Inflammatory macrophage (primary cell): ENCODE measurements at regions not wholly inside any gene's neighbourhood (a gene's known extent, or its start where the extent isn't known, plus 50 kb on each side); places are given as distances from the start of the nearest gene placed in this dataset.
A peak's percentile ranks its signal among the peaks of the same experiment; 100 is the strongest.
"Not testable (repeated sequence)": the region's sequence is repeated elsewhere in the genome, so short reads cannot be mapped to it uniquely, and the experiment has no call there.

ENCODE experiments used
- DNase-seq, 2 donors: peaks; one replicate each; pipeline ENCODE4 v3.0.0-alpha.2; 2020 to 2022

DNA sequence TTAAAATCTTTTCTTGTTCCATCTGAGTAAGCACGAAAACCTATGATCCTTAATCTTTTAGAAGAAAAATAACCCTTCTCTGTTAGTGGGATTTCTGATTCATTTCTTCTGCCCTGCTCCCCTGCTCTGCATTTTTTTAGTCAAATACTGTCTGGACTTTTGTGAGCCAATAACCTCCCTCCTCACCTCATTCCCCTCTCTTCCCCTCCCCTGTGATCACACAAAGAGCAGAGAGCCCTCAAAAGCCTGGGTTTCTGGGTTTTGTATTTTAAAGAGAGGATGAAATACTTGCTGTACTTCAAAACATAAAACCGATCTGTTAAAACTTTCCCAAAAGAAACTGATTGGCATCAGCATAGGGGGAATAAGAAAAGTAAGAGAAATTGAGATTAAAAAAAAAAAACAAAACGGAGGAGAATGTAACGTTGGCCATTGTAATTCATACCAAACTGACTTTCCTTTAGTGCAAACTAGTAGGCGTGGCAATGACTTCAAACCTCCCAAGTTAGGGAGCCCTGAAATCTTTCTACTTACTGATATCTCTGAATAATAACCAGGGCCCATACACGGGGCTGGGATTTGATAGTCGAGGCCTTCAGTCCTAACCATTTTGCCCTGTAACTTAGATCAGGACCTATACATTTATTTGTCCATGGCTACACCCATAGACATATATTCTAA is 232.9 kb downstream of the TM9SF2 start:
- no peak for DNase-seq

DNA sequence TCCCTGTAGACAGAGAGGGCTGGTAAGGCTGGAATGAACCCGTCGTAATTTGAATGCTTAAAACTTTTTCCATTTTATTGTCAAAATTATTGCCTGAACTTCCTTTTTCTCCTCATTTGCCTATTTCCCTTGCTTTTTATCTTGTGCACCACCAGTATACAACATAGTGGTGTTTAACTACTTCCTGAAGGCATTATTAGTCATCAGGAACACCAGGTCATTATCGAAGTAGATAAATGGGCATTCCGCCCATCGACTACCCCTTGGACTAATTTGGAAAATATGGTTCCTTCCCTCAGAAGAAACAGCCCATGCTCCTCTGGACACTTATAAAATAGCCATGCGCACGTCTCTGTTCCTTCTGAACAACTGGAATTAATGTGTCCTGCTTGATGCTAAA is 232.1 kb downstream of the TM9SF2 start:
- no peak for DNase-seq

DNA sequence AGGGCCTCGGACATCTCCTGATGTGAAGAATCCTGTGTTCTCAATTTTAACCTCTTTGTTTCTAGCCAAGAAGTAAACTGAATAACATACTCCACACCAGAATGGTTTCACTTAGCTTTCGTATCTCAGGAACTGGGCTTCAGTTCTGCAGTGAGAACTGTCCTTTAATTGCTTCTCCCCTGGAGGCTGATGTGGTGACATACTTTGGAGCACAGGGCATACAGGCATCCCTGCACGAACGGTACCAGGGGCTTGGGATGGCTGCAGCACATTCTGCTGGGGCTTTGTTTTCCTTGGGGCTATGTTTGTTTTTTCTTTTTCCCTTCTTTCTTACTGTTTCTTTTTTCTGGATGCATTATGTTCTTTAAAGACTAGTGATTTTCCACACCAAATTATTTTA is 230.5 kb downstream of the TM9SF2 start:
- no peak for DNase-seq

DNA sequence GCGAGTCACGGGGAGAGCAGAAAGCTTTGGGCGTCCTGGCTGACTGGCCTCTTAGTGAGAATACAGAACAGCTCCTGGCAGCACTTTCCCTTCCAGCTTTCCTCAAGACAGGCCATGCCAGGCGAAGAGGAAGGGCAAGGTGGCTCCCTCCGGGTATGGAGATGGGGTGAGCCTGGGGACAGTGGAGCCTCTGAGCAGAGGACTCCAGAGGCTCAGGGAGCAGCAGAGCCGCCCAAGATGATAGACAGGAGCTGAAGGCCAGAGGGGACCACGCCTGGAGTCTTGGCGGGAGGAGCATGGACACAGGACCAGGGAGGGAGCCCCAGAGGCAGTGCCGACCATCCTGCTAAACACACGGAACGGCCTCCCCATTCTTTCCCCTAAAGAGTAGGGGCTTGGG is 229.1 kb downstream of the TM9SF2 start:
- no peak for DNase-seq

DNA sequence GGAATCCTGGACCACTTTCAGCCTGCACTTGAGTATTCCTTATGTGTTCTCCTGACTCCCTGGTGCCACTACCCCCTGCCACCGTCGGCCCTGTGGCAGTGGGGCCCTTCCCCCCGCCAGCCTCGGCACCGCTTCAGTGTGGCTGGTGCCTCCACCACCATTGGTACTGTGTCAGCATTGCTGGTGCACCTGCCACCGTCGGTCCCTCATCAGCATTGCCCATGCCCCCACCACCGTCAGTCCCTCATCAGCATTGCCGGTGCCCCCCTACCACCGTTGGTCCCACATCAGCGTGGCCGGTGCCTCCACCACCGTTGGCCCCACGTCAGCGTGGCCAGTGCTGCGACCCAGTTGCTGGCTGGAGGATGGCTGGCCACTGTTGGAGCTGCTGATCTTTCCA is 228.5 kb downstream of the TM9SF2 start:
- no peak for DNase-seq

DNA sequence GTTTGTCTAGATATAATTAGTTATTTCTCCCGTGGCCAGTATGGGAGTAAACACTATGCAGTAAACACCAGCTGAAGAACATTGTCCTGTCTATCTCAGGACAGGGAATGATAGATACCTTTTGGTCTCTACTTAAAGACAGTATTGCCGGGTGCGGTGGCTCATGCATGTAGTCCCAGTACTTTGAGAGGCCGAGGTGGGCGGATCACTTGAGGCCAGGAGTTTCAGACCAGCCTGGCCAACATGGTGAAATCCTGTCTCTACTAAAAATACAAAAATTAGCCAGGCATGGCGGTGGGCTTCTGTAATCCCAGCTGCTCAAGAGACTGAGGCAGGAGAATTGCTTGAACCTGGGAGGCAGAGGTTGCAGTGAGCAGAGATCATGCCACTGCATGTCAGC is 226.4 kb downstream of the TM9SF2 start:
- not testable (repeated sequence) for DNase-seq

DNA sequence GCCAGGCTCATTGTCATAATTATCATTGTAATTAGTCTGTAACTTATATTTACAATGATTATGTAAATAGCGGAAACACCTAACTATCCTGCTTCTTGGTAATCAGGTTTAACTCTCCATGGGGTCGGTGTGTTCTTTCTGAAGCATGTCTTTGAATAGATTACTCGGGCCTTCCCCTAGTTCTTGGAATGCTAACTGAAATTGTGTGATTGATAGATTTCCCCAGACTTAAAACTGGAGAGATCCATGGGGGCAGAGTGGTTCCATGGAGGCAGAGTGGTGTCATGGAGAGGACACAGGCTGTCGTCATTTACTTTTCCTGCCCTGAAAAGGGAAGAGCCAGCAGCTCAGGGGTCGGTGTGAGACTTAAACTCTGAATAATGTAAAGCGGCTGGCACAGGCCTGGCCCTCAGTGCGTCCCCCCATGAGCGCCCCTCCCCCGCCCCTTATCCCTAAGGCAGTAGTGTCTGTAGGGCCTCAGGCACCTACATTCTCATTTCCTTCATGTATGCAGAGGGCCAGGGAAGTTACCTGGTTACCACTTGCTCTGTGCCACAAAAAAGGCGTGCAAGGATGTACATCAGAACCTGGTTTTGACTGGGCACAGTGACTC is 225.1 kb downstream of the TM9SF2 start:
- no peak for DNase-seq

DNA sequence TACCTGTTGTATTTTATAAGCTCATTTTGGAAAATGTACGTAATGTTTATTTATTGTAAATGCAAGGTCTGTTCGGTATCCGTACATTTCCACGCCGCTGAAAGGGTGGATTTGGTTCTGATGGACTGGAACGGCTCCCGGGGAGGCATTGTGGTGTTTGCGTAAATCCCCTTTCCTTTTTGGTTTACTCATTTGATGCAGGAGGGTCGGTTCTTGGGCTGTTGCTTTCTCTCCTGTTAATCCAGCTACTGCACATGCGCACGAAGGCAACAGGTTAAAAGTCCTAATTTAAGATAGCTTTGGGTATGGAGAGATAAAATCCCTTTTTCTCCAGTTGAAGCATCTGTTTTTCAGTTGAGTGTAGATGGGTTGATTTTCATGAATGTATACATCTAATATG is 224.4 kb downstream of the TM9SF2 start:
- no peak for DNase-seq

DNA sequence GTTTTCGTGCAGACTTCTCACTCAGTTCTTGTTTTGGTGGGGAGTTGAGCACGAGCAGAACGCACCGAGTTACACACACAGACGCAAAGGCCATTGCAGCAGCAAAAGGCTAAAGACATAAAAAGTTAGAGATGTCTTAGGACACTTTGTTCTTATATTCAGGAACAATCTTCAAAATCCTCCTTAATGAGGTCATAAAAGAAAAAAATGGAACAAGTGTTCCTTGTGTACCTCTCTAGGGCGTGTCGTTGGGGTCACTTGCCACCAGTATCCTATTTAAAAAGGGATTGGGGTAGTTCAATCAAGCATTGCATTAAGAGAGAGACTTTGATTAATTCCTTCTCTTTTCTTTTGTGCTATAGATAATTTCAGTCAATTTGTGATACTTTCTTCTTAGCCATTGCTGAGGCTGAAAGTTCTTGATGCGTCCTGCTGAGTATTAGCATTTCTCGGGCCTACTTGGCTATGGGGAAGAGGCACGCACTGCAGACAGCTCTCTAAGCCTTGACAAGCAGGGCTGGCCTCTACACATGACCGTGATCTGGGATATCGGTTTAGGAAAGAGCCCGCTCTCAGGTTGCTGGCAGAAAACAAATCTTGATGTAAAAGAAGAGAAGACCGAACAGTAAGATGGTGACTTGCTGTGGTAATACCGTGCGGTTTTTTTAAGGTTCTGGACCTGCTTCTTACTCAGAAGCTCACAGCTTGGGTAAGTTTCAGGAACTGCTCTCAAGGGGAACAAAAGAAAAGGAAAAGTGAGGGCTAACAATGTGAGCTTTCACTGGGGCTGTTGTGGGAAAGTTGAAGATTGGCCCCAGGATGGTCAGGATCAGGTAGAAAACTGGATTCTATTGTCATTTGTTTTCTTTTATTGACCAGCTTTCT is 223.6 kb downstream of the TM9SF2 start:
- no peak for DNase-seq

DNA sequence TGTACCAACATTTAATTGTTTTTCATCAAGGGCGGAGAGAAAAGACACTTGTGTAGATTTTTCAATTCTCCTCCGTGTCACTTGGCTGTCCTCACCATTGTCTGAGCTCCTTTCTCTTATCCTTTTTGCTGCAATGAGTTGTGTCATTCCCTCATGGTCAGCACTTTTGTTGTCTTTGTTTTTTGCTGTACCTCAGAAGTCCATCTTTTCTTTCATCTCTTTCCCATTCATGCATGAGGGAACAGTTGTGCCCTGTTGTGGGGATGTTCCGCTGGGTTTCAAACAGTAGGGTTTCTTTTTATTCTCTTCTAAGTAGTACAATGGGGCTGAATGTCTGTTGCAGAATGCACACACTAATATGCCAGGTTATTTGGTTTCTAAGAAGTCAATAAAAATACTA is 222.6 kb downstream of the TM9SF2 start:
- no peak for DNase-seq

DNA sequence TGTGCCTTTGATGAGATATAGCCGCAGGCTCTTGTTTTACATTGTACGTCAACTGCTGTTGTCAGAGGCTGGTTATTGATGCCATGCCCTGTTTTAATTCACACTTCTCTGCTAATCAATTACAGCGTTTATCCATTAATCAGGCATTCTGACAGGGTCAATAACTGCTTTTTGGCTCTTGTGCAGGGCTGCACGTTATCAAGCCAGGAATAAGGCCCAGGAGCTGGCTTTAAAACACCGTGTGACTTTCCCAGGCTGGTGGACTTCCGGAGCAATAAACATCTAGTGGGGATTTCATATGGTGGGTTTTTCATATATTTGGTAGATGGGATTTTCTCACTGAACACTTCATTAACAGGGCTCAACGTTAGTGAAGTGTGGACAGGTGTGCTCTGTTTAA is 221.7 kb downstream of the TM9SF2 start:
- no peak for DNase-seq

DNA sequence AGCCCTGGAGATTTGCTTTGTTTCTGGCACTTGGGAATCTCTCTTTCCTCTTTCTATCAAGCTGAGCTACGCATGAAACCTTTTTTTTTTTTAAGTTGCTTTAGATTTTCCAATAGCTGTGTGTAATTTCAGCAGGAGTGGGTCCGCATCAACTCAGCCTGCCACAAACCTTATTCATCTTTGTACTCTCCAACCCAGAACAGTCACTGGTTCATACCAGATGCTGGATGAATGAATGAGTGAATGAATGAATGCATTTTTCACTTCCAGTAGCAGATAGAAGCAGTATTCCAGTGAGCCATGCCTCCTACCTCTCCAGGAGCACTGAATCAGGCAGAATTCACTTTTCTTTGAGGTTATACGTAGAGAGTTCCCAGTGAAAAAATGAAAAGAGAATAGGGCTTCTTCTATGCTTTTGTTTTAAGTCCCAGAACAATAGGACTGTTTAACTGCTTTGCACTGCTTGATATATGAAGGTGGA is 221.1 kb downstream of the TM9SF2 start:
- DNase-seq: no peak

DNA sequence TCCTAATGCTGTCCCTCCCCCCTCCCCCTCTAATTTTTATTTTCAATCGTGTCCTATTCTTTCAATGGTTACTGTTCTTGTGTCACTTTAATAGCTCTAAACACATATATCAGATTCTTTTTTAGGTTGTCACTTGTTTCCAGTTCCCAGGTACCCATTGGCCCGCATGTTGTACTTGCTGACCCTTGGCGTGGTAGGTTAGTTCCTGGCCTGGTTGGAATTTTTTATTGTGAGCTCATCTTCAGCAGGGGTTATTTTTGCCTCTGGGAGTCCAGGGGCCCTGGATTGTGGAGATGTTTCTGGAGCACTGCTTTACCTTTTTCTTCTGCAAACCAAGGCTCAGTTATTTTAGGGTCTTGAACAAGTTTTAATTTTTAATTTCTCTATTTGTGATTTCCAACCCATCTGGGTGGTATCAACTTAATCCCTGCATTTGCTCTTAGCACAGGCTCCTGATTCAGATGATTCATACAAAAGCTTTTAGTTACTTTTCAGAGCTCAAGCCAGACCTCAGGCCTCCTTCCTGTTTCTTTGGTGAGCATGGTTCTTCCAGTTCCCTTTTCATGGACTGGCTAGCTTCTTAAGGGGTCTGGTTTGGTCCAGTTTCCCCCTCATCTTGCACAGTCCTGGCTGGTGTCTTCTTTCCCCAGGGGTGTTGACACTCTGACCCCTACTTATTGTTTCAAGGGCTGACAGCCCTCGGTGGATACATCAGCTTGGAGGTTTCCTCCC is 220.5 kb downstream of the TM9SF2 start:
- peak; percentile 41 to 48 for DNase-seq

DNA sequence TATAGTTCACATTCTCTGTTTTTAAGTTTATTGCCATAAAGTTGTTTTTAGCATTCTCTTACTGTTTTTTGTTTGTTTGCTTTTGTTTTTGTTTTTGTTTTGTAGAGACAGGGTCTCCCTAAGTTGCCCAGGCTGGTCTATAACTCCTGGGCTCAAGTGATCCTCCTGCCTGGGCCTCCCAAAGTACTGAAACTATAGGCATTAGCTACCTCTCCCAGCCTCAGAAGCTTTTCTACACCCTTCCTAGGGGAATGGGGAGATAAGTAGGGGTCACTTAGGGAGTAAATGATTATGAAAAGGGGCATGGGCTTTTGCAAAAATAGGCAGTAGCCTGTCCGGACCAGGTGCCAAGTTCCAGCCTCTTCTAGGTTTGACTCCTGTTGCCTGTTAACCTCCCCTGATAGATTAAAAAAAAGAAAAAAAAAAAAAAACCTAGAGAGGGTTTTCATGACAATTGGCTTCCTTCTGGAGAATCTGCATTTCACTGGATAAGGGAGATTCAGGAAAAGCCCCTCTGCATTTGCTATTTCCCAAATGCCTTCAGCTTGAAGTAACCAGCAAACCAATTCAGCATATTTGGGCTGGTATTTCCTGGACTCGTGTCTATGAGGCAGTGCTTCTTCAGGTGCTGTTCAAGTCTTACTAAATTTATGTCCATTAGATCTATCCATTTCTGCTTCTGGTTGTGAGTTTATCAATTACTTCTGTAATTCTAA is 216.8 kb downstream of the TM9SF2 start:
- no peak for DNase-seq

DNA sequence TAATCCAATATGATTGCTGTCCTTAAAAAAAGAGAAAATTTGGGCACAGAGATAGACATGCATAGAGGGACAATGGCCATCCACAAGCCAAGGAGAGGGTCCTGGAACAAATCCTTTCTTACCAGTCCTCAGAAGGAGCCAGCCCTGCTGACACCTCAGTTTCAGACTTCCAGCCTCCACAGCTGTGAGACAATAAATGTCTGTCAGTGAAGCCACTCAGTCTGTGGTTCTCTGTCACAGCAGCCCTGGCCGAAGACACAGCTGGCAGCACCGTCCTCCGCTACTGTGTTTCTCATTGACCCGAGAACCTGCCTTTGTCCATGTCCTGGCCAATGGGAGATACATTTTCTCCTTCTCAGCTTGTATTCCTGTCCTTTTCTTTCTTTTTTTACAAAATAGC is 207.9 kb downstream of the TM9SF2 start:
- no peak for DNase-seq

DNA sequence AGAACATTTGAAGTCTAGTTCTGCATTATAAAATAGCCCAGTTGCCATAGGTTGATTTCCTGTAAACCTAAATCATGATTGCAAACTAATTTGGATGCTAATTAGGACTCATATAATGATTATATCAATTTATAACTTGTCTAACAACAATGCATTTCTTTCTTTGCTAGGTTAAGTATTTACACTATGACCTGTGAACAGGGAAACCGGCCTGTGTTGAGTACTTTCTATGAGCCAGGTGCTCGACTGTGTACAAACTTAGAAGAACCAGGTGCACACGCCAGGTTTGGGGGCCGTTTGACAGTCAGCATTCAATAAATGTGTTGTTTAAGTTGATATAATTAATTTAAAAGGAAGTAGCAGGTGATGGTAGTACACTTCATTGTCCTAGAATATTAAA is 203.1 kb downstream of the TM9SF2 start:
- no peak for DNase-seq

DNA sequence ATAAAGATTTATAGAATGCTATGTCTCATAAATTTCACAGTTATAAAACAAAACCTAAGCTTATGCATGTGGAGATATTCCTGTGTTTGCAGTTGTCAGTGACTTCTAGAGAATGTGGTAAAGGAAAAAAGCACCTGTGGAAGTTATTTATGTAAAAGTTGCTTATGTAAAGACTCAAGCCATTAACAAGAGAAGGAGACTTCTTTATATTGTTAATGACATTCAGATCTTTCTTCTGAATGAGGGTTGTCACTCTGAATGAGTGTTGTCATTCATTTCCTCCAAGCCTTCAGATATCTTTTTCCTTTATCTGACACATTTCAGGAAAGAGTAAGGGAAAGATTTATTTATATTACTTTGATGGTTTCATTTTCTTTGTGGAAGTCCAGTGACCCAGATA is 202.6 kb downstream of the TM9SF2 start:
- no peak for DNase-seq

DNA sequence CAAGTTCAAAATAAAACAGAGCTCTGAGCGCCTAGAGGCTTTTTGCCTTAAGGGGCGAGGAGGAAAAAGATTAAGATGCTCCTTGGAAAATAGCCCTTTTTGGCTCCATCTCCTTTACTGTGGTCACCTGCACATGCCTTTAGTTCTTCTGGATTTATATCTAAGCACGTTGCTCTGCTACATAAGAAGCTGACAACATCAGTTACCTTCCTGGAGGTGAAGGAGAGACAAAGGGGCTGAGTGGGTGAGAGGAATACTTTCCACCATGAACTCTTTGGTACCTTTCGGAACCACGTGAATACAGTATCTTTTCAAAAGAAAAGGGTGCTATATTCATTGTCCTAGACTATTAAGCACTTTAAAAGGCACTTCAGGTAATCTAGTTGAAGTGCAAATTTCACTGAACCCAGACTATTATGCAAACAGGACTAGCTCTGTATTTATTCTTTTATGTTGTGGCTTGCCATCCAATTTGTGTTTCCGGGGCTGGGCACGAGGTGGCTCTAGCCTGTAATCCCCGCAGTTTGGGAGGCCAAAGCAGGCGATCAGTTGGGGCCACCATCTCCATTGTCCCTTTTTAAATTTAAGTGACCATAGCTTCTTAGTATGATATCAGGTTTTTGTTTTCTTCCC is 201.5 kb downstream of the TM9SF2 start:
- DNase-seq: no peak

DNA sequence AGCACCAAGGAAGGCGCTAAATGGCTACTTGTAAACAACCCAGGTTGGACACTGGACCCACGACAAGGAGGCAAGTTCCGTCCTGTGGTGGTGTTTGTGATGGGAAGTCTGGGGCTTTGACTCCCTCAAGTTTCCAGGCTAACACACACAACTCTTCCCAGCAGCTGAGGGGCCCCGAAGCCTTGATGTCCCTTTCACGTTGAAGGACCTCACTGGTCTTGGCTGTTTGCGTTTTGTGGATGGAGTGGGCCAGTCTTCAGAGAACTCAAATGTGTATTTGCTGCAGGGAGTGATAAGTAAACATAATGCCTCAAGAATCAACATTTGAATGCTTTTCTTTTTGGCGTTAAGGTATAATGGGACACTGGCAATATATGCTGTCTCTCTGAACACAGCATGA is 199.2 kb downstream of the TM9SF2 start:
- no peak for DNase-seq

DNA sequence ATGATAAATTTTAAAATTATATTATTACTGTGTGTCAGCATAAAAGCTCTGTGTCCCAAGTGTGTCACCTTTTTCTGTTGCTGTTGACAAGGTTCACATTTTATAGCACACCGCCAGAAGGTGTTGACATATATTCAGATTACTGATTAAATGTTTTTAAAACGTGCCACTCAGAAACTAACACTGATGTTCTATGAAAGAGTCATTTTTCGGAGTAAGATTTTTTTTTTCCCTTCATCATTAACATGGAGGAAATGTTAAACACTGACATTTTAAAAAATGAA is 197.5 kb downstream of the TM9SF2 start:
- no peak for DNase-seq

DNA sequence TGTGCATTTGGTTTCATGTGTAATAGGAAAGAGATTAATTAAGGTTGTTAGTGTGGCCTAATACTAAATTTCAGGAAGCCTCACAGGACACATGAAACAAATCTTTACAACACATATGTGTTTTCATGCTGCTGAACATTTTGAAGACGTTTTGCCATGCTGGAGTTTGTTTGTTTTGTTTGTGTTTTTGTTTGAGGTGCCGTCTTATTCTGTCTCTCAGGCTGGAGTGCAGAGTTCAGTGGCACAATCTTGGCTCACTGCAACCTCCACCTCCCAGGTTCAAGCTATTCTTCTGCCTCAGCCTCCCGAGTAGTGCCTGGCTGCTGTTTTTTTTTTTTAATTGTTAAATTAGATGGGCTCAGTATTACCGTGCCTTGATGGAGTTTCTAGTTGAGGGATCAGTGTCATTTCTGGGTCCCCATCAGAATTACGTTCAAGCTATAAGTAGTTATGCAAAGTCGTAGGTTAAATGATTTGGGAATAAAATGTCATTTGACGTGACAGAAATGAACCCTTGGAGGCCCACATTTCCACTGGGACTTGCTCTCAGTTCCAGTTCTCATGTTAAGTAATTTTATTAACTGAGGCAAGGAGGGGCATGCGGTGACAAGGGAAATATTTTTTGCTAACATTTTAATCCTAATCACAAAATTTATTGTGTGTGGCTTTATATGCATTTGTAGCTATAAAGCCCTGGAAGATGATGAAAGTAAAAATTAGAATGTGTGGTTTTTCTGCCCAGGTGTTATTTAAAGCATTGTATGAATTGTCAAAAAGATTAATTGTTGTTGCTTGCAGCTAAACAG is 196.9 kb downstream of the TM9SF2 start:
- no peak for DNase-seq
